ENCODE measurements at regions not wholly inside any gene's neighbourhood (a gene's known extent, or its start where the extent isn't known, plus 50 kb on each side); places are given as distances from the start of the nearest gene placed in this dataset.

DNA sequence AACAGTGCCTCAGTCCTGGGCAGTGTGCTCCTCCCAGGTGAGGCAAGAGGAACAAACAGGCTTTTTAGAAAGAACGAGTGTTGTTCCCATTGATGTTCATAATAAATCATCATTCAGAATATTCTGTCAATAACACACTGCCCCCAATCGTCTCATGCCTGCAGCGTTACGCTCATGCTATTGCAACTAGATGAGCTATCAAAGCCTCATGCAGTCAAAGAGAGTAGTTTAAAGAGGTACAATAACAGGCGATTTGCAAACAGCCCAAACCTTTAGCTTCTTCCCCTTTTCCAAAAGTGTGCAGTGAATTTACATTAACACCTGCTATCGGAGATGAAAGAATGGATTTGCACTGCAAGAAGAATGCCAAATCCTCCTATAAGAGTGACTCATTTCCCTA, 1164.7 kb upstream of the MAP3K7 start:
- TF ChIP-seq, protein P1, sequence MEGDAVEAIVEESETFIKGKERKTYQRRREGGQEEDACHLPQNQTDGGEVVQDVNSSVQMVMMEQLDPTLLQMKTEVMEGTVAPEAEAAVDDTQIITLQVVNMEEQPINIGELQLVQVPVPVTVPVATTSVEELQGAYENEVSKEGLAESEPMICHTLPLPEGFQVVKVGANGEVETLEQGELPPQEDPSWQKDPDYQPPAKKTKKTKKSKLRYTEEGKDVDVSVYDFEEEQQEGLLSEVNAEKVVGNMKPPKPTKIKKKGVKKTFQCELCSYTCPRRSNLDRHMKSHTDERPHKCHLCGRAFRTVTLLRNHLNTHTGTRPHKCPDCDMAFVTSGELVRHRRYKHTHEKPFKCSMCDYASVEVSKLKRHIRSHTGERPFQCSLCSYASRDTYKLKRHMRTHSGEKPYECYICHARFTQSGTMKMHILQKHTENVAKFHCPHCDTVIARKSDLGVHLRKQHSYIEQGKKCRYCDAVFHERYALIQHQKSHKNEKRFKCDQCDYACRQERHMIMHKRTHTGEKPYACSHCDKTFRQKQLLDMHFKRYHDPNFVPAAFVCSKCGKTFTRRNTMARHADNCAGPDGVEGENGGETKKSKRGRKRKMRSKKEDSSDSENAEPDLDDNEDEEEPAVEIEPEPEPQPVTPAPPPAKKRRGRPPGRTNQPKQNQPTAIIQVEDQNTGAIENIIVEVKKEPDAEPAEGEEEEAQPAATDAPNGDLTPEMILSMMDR (conservative IDR thresholded peaks at IDR 0.05 in 1 of 2, IDR thresholded peaks at IDR 0.05 in 1 of 2; ENCODE audit: low read depth in 1 of 2, low read length in 2 of 2) = no peak
- TF ChIP-seq EZH2 (IDR thresholded peaks at IDR 0.05; ENCODE audit: low read length, missing control alignments) = no peak

Data from fibroblast of lung (primary cell).